ENCODE measurements at regions not wholly inside any gene's neighbourhood (a gene's known extent, or its start where the extent isn't known, plus 50 kb on each side); places are given as distances from the start of the nearest gene placed in this dataset.
A peak's percentile ranks its signal among the peaks of the same experiment; 100 is the strongest.

DNA sequence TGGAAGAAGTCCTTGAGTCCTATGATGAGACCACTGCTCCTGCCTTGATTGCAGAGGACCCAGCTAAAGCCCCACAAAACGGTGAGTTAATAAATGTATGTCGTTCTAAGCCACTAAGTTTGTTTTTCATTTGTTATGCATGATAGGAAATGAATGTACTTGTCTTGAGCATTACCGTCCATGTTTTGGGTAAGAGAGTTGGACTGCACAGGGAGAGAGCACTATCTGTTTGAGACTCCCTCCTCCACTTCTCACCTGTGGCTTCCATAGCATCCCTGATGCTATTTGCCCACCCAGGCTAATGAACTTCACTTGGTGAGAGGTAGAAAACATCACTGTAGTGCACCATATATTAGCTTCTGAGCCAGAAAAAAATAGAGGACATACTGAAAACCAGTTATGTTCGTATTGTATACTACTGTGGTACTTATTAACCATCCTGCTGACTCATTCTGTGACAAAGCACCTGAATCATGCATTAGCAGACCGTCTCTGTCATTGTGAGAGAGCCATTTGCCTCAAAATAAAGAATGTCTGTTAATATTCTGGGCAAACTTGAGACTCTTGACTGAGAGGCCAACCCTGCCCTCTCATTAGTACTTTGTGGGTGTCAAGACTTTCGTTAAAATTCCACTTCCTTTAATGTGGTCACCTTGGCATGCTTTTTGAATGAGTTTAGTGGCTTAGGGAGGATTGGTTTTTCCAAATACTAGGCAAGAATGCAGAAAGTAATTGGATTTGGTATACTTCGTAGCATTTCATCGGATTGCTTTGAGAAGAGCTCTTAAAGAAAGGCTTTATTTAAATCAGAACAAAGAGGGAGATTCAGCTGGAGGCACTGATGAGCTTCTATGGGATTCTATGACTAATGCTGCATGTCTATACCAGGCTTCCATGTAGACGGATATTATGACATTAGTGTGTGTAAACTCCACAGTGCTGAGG is 99.3 kb upstream of the GRPR start:
- peak; percentile 73 for DNase-seq (ENCODE audit: low read depth)
- H3K4me3 ChIP-seq (ENCODE audit: low read depth, low read length) = no peak overlapping the region

DNA sequence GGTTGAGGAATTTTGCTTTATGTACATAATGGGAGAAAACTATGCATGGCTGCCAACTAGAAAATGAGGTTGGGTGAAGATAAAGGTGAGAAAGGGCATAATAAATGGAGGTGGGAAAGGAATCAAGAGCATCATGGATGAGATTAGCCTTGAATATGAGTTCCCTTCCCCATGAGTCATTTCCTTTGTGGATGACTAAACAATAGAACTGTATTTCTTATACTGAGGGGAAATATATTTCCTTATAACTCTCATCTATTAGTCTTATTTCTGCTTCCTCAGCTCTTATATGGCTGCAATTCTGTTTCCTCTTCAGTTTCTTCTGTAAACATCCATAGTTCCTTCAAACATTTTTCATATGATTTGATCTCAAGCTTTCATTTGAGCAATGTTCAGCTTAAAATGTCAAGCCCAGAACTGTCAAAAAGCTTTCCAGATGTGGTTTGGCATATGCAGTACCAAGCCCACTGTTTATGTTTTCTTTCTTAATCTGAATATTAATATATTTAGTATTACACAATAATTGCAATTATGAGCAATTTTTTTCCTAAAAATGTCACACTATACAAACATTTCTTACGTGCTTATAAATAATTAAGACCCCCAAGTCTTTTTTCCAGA is 100.7 kb upstream of the GRPR start:
- DNase-seq (ENCODE audit: low read depth) = no peak
- TF ChIP-seq, protein P1, sequence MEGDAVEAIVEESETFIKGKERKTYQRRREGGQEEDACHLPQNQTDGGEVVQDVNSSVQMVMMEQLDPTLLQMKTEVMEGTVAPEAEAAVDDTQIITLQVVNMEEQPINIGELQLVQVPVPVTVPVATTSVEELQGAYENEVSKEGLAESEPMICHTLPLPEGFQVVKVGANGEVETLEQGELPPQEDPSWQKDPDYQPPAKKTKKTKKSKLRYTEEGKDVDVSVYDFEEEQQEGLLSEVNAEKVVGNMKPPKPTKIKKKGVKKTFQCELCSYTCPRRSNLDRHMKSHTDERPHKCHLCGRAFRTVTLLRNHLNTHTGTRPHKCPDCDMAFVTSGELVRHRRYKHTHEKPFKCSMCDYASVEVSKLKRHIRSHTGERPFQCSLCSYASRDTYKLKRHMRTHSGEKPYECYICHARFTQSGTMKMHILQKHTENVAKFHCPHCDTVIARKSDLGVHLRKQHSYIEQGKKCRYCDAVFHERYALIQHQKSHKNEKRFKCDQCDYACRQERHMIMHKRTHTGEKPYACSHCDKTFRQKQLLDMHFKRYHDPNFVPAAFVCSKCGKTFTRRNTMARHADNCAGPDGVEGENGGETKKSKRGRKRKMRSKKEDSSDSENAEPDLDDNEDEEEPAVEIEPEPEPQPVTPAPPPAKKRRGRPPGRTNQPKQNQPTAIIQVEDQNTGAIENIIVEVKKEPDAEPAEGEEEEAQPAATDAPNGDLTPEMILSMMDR (IDR thresholded peaks at IDR 0.05; ENCODE audit: insufficient read depth, low read length, poor library complexity, severe bottlenecking) = no peak
- H3K36me3 ChIP-seq (ENCODE audit: control insufficient read depth, insufficient read depth, low read length) = no peaks in the 10 kb centered on the region
- no peaks in the 10 kb centered on the region for H3K27me3 ChIP-seq (ENCODE audit: control insufficient read depth, insufficient read depth, low read length)
- H3K4me3 ChIP-seq (ENCODE audit: low read depth, low read length) = no peak overlapping the region

More for the DNA sequence above, 99.3 kb upstream of the GRPR start:
- H3K36me3 ChIP-seq (ENCODE audit: control insufficient read depth, insufficient read depth, low read length) = no peaks in the 10 kb centered on the region
- H3K27me3 ChIP-seq (ENCODE audit: control insufficient read depth, insufficient read depth, low read length) = no peaks in the 10 kb centered on the region
- TF ChIP-seq, protein P1 (IDR thresholded peaks at IDR 0.05; ENCODE audit: insufficient read depth, low read length, poor library complexity, severe bottlenecking) = no peak

GRCh38 chrX:16018291-16018690 is 105.1 kb upstream of the GRPR start:
- H3K36me3 ChIP-seq (ENCODE audit: control insufficient read depth, insufficient read depth, low read length) = no peaks in the 10 kb centered on the region
- TF ChIP-seq, protein P1 (IDR thresholded peaks at IDR 0.05; ENCODE audit: insufficient read depth, low read length, poor library complexity, severe bottlenecking) = no peak
- DNase-seq (ENCODE audit: low read depth) = no peak
- H3K4me3 ChIP-seq (ENCODE audit: low read depth, low read length) = no peak overlapping the region
- H3K27me3 ChIP-seq (ENCODE audit: control insufficient read depth, insufficient read depth, low read length) = no peaks in the 10 kb centered on the region

DNA sequence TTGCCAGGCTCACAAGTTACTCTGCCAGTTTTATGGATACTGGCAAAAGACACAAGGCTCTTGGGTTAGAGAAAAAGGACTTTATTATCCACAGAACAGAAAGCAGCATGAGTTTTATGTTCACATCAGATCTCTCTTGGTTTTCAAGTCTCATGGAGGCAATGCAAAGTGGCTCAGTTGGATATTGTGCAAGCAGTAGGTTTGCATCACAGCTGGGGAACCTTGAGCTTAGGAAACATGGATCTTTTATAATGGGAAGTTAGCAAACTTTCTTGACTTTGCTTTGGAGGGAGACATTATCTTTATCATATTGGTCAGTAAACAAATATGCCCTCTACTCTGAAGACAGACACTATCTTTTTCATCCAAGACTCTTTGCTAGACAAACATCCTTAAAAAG is 109.2 kb upstream of the GRPR start:
- Histone ChIP-seq H3K27me3 (ENCODE audit: control insufficient read depth, insufficient read depth, low read length) (no peaks in the 10 kb centered on the region), H3K4me3 (ENCODE audit: low read depth, low read length) (no peak overlapping the region), H3K36me3 (ENCODE audit: control insufficient read depth, insufficient read depth, low read length) (no peaks in the 10 kb centered on the region)
- DNase-seq (ENCODE audit: low read depth) = no peak
- TF ChIP-seq, protein P1 (IDR thresholded peaks at IDR 0.05; ENCODE audit: insufficient read depth, low read length, poor library complexity, severe bottlenecking) = no peak

GRCh38 chrX:16012250-16012649 is 111.1 kb upstream of the GRPR start:
- no peaks in the 10 kb centered on the region for H3K27me3 ChIP-seq (ENCODE audit: control insufficient read depth, insufficient read depth, low read length)
- TF ChIP-seq, protein P1 (IDR thresholded peaks at IDR 0.05; ENCODE audit: insufficient read depth, low read length, poor library complexity, severe bottlenecking) = no peak
- H3K4me3 ChIP-seq (ENCODE audit: low read depth, low read length) = no peak overlapping the region
- DNase-seq (ENCODE audit: low read depth) = no peak
- no peaks in the 10 kb centered on the region for H3K36me3 ChIP-seq (ENCODE audit: control insufficient read depth, insufficient read depth, low read length)
